ENCODE measurements at regions not wholly inside any gene's neighbourhood (a gene's known extent, or its start where the extent isn't known, plus 50 kb on each side); places are given as distances from the start of the nearest gene placed in this dataset.

- Histone ChIP-seq H3K27me3 (no peaks in the 10 kb centered on the region), H3K4me3 (no peak overlapping the region)
These were observed 701.5 kb upstream of the MEF2C start for GRCh38 chr5:89584339-89584956.

GRCh38 chr5:89583534-89583933, 700.5 kb upstream of the MEF2C start:
- no peaks in the 10 kb centered on the region for H3K4me1 ChIP-seq

More at GRCh38 chr5:89584339-89584956, 701.5 kb upstream of the MEF2C start:
- no peak for DNase-seq (ENCODE audit: low spot score in 2 of 2)
- Histone ChIP-seq H3K27ac (no peak overlapping the region), H3K9me3 (no peaks in the 10 kb centered on the region), H3K4me1 (no peaks in the 10 kb centered on the region), H3K36me3 (no peaks in the 10 kb centered on the region)
- no peak for TF ChIP-seq POLR2A (IDR thresholded peaks at IDR 0.05)
- TF ChIP-seq CTCF (IDR thresholded peaks at IDR 0.05), result no peak
- no peak for TF ChIP-seq POLR2AphosphoS5 (IDR thresholded peaks at IDR 0.05)
- TF ChIP-seq EP300 (IDR thresholded peaks at IDR 0.05), result no peak
- 48% methylated on average over 5 of the region's 5 CpGs for WGBS

GRCh38 chr5:89582768-89583339, 699.9 kb upstream of the MEF2C start:
- Histone ChIP-seq H3K36me3 (no peaks in the 10 kb centered on the region), H3K27me3 (no peaks in the 10 kb centered on the region), H3K9me3 (no peaks in the 10 kb centered on the region), H3K27ac (no peak overlapping the region), H3K4me1 (no peaks in the 10 kb centered on the region), H3K4me3 (no peak overlapping the region)
- TF ChIP-seq CTCF (IDR thresholded peaks at IDR 0.05), result no peak
- no peak for TF ChIP-seq POLR2AphosphoS5 (IDR thresholded peaks at IDR 0.05)
- TF ChIP-seq POLR2A (IDR thresholded peaks at IDR 0.05), result no peak
- no peak for TF ChIP-seq EP300 (IDR thresholded peaks at IDR 0.05)
- WGBS, result 78% methylated on average over 1 of the region's 1 CpG
- no peak for DNase-seq (ENCODE audit: low spot score in 2 of 2)

More at GRCh38 chr5:89583534-89583933, 700.5 kb upstream of the MEF2C start:
- Histone ChIP-seq H3K4me3 (no peak overlapping the region), H3K27me3 (no peaks in the 10 kb centered on the region), H3K9me3 (no peaks in the 10 kb centered on the region), H3K27ac (no peak overlapping the region), H3K36me3 (no peaks in the 10 kb centered on the region)
- no peak for DNase-seq (ENCODE audit: low spot score in 2 of 2)
- TF ChIP-seq POLR2AphosphoS5 (IDR thresholded peaks at IDR 0.05) (no peak), CTCF (IDR thresholded peaks at IDR 0.05) (no peak), POLR2A (IDR thresholded peaks at IDR 0.05) (no peak), EP300 (IDR thresholded peaks at IDR 0.05) (no peak)

GRCh38 chr5:89580976-89581375, 698.0 kb upstream of the MEF2C start:
- H3K4me1 ChIP-seq, result no peaks in the 10 kb centered on the region
- H3K9me3 ChIP-seq, result no peaks in the 10 kb centered on the region
- no peak overlapping the region for H3K4me3 ChIP-seq
- 90% methylated on average over 2 of the region's 2 CpGs for WGBS
- no peak overlapping the region for H3K27ac ChIP-seq
- no peaks in the 10 kb centered on the region for H3K36me3 ChIP-seq
- no peak for DNase-seq (ENCODE audit: low spot score in 2 of 2)
- no peaks in the 10 kb centered on the region for H3K27me3 ChIP-seq
- TF ChIP-seq EP300 (IDR thresholded peaks at IDR 0.05) (no peak), CTCF (IDR thresholded peaks at IDR 0.05) (no peak), POLR2AphosphoS5 (IDR thresholded peaks at IDR 0.05) (no peak)

- Histone ChIP-seq H3K27me3 (no peaks in the 10 kb centered on the region), H3K36me3 (no peaks in the 10 kb centered on the region), H3K4me3 (no peak overlapping the region), H3K27ac (no peak overlapping the region), H3K9me3 (no peaks in the 10 kb centered on the region), H3K4me1 (no peaks in the 10 kb centered on the region)
- TF ChIP-seq CTCF (IDR thresholded peaks at IDR 0.05) (no peak), EP300 (IDR thresholded peaks at IDR 0.05) (no peak), POLR2A (IDR thresholded peaks at IDR 0.05) (no peak), POLR2AphosphoS5 (IDR thresholded peaks at IDR 0.05) (no peak)
- no peak for DNase-seq (ENCODE audit: low spot score in 2 of 2)
These were observed 692.3 kb upstream of the MEF2C start for GRCh38 chr5:89575319-89575718.
